HepG2 (cell line): ENCODE measurements at regions not wholly inside any gene's neighbourhood (a gene's known extent, or its start where the extent isn't known, plus 50 kb on each side); places are given as distances from the start of the nearest gene placed in this dataset.

Experiments used
- ATAC-seq: fragments of 200-7000 bp; cut with Tn5 transposase; 3 replicates; pipeline ENCODE4 v1.9.1; 2020; ENCODE audit warnings: mild to moderate bottlenecking, moderate library complexity
- BruUV-seq: library from RNA; stranded (reverse); fragments of 400-500 nt; replicated peaks from 2 replicates; lab custom pipeline; 2021; lab: Mats Ljungman, UMichigan
- CTCF ChIA-PET: fragments of 300-600 bp; formaldehyde crosslinking; extraction: SDS; loops from one replicate; lab custom pipeline; 2021; ENCODE audit warnings: low total read pairs, inconsistent platforms, low intra/inter-chr PET ratio; lab: Yijun Ruan, JAX
- POLR2A ChIA-PET: fragments of 350-600 bp; sonication (Branson Sonifier 250); formaldehyde crosslinking; loops from one replicate; lab custom pipeline; 2020; ENCODE audit warnings: antibody characterized with exemption, inconsistent platforms; lab: Yijun Ruan, JAX
- DNase-seq: peaks from one replicate; pipeline ENCODE4 v3.0.0-alpha.2; 2015; ENCODE audit warnings: low spot score
- FAIRE-seq: peaks from 3 replicates; lab custom pipeline; 2011; peaks lifted over from hg19 to GRCh38; lab: Jason Lieb, UNC
- H2AFZ ChIP-seq: one replicate; pipeline ENCODE4 v1.6.1; 2011; ENCODE audit warnings: low read length, inconsistent platforms
- H3K27ac ChIP-seq: fragments of 300-600 bp; 3 replicates; pipeline ENCODE4 v1.8.0; 2011; ENCODE audit warnings: mixed run types, mild to moderate bottlenecking, mixed read lengths, low read length, inconsistent platforms; ENCODE audit not compliant: insufficient read depth; ENCODE audit errors: extremely low read length
- H3K27me3 ChIP-seq, 2 experiments: fragments of 200-600 bp in 1 of 2; 2 replicates in 1 of 2; 3 replicates in 1 of 2; pipeline versions ENCODE4 v1.6.0 to v1.8.0; 2011; ENCODE audit warnings: low read length in 2 of 2, mild to moderate bottlenecking in 2 of 2, moderate library complexity in 2 of 2, inconsistent platforms in 1 of 2; ENCODE audit not compliant: insufficient read depth in 2 of 2, control insufficient read depth in 1 of 2
- H3K36me3 ChIP-seq, 2 experiments: fragments of 200-600 bp in 1 of 2; replicated peaks in 1 of 2; 2 replicates in 1 of 2; 3 replicates in 1 of 2; pipeline versions ENCODE4 v1.5.1 to v1.8.0; 2011; ENCODE audit warnings: low read length in 2 of 2, inconsistent platforms in 1 of 2; ENCODE audit not compliant: insufficient read depth in 2 of 2, control insufficient read depth in 1 of 2
- H3K4me1 ChIP-seq: 2 replicates; pipeline ENCODE4 v1.5.1; 2012; ENCODE audit warnings: low read length, inconsistent platforms; ENCODE audit not compliant: insufficient read depth
- H3K4me2 ChIP-seq: 2 replicates; pipeline ENCODE4 v1.6.0; 2011; ENCODE audit warnings: low read depth, low read length, inconsistent platforms
- H3K4me3 ChIP-seq, 3 experiments: fragments of 200-600 bp in 1 of 3; sonication (generic), shearing (Covaris generic) in 1 of 3; replicated peaks in 1 of 3; 2 replicates each; pipeline ENCODE4 v1.5.1; 2011 to 2016; ENCODE audit warnings: low read length in 3 of 3, inconsistent platforms in 2 of 3, low read depth in 2 of 3, mild to moderate bottlenecking in 2 of 3, control low read depth in 1 of 3, mixed read lengths in 1 of 3; ENCODE audit not compliant: insufficient read depth in 1 of 3
- H3K79me2 ChIP-seq: one replicate; pipeline ENCODE4 v1.6.1; 2011; ENCODE audit warnings: low read length, inconsistent platforms; ENCODE audit not compliant: insufficient read depth
- H3K9ac ChIP-seq: 2 replicates; pipeline ENCODE4 v1.6.0; 2011; ENCODE audit warnings: mild to moderate bottlenecking, low read depth, low read length, inconsistent platforms; ENCODE audit not compliant: insufficient read depth
- H3K9me3 ChIP-seq: 2 replicates; pipeline ENCODE4 v1.5.1; 2012; ENCODE audit warnings: mild to moderate bottlenecking, low read length
- H4K20me1 ChIP-seq: 2 replicates; pipeline ENCODE4 v1.6.0; 2011; ENCODE audit warnings: inconsistent platforms, mild to moderate bottlenecking, low read length, moderate library complexity; ENCODE audit not compliant: insufficient read depth
- AHDC1 ChIP-seq: sonication (generic); formaldehyde crosslinking; IDR thresholded peaks from 2 replicates; pipeline ENCODE4 v1.5.1; 2020; ENCODE audit warnings: mild to moderate bottlenecking, missing genetic modification reagents, borderline replicate concordance
- MTERF4 ChIP-seq: sonication (generic); formaldehyde crosslinking; IDR thresholded peaks from 2 replicates; pipeline ENCODE4 v1.8.0; 2023; ENCODE audit warnings: mild to moderate bottlenecking, missing genetic modification reagents
- WGBS: methylation state at CpG from one replicate; pipeline ENCODE4 v1.1.6; 2017; ENCODE audit warnings: low lambda C conversion rate; 5-methylcytosine and 5-hydroxymethylcytosine counted together
- in situ Hi-C: cut with HindIII; loops from 2 replicates; pipeline ENCODE4 v1.10.0; 2017; ENCODE audit warnings: low pct_unique_long_range_greater_than_20kb; ENCODE audit not compliant: extremely low pct_ligation_motif_present
- intact Hi-C: fragments of 100-400 bp; cut with micrococcal nuclease; formaldehyde crosslinking; loops from one replicate; pipeline ENCODE4 v1.10.0; 2022; ENCODE audit not compliant: unreplicated experiment

- ChIA-PET POLR2A (no interaction called here), CTCF (no interaction called here)
- TF ChIP-seq AHDC1 (CRISPR knock-in tag) (no peak), MTERF4 (no peak)
- no peak for ATAC-seq
- WGBS: 0% methylated on average over 4 of the region's 4 CpGs
- H2AFZ ChIP-seq: no peak overlapping the region
- no peak overlapping the region for H3K27ac ChIP-seq
- no TSS peak for BruUV-seq
- no peaks in the 10 kb centered on the region for H3K36me3 ChIP-seq
- no peak overlapping the region for H3K4me2 ChIP-seq
- in situ Hi-C loops: no loop called here
- H3K4me1 ChIP-seq: no peaks in the 10 kb centered on the region
- H4K20me1 ChIP-seq: no peaks in the 10 kb centered on the region
- H3K9me3 ChIP-seq: no peaks in the 10 kb centered on the region
- intact Hi-C loops: no loop called here
- no peak for DNase-seq
- H3K9ac ChIP-seq: no peak overlapping the region
- H3K27me3 ChIP-seq: no peaks in the 10 kb centered on the region
- no peak for FAIRE-seq
- H3K79me2 ChIP-seq: no peaks in the 10 kb centered on the region
- H3K4me3 ChIP-seq: no peak overlapping the region
Measured at GRCh38 chr3:106906074-106906473, 471.2 kb upstream of the CCDC54 start.
